ENCODE measurements at regions not wholly inside any gene's neighbourhood (a gene's known extent, or its start where the extent isn't known, plus 50 kb on each side); places are given as distances from the start of the nearest gene placed in this dataset.

DNA sequence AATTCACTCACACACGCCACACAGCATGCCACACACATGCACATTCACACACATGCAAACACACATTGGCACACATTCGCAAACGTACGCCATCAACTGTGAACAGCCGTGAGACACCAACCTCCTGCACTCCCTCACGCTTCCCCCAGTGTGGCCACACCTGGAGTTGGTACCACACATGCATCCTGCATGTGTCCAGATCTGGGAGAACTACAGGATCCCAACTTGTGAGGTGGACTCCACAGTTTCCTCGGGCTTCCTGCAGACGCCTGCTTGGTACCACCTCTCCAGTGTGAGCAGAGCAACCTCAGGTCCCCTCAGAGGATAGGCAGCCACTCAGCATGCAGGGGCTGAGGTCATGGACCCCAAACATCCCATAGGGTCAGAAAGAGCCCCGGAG, 239.0 kb downstream of the EIPR1 start:
- Histone ChIP-seq H3K36me3 (no peaks in the 10 kb centered on the region), H3K4me3 (no peak overlapping the region), H3K9me3 (no peaks in the 10 kb centered on the region), H3K4me1 (no peaks in the 10 kb centered on the region), H3K27me3 (no peaks in the 10 kb centered on the region), H3K27ac (no peak overlapping the region)
- ATAC-seq (no peak), DNase-seq (no peak)
- TF ChIP-seq, protein P1, sequence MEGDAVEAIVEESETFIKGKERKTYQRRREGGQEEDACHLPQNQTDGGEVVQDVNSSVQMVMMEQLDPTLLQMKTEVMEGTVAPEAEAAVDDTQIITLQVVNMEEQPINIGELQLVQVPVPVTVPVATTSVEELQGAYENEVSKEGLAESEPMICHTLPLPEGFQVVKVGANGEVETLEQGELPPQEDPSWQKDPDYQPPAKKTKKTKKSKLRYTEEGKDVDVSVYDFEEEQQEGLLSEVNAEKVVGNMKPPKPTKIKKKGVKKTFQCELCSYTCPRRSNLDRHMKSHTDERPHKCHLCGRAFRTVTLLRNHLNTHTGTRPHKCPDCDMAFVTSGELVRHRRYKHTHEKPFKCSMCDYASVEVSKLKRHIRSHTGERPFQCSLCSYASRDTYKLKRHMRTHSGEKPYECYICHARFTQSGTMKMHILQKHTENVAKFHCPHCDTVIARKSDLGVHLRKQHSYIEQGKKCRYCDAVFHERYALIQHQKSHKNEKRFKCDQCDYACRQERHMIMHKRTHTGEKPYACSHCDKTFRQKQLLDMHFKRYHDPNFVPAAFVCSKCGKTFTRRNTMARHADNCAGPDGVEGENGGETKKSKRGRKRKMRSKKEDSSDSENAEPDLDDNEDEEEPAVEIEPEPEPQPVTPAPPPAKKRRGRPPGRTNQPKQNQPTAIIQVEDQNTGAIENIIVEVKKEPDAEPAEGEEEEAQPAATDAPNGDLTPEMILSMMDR (IDR thresholded peaks at IDR 0.05), result no peak
- intact Hi-C loops (cut with DNase I), result no loop called here

DNA sequence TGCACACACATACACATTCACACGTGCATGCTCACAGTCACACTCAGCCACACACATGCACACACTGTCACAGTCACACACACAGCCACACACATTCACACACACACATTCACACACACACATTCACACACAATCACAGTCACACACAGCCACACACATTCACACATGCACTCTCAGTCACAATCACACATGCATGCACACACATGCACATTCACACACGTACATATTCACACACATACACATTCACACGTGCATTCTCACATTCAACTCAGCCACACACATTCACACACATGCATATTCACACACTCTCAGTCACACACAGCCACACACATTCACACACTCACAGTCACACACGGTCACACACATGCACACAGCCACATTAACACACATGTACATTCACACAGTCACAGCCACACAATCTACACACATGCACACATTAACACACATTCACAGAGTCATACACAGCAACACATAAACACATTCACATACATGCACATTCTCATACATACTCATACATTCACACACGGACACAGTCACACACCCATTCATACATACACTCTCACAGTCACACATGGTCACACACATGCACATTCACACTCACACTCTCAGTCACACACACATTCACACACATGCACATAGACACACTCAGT, 239.8 kb downstream of the EIPR1 start:
- H3K4me1 ChIP-seq, result no peaks in the 10 kb centered on the region
- H3K4me3 ChIP-seq, result no peak overlapping the region
- H3K9me3 ChIP-seq, result no peaks in the 10 kb centered on the region
- TF ChIP-seq, protein P1 (IDR thresholded peaks at IDR 0.05), result no peak
- no peaks in the 10 kb centered on the region for H3K27me3 ChIP-seq
- peak; percentile 15 for ATAC-seq
- H3K27ac ChIP-seq, result no peak overlapping the region
- no peaks in the 10 kb centered on the region for H3K36me3 ChIP-seq
- intact Hi-C loops (cut with DNase I), result no loop called here
- DNase-seq, result no peak

DNA sequence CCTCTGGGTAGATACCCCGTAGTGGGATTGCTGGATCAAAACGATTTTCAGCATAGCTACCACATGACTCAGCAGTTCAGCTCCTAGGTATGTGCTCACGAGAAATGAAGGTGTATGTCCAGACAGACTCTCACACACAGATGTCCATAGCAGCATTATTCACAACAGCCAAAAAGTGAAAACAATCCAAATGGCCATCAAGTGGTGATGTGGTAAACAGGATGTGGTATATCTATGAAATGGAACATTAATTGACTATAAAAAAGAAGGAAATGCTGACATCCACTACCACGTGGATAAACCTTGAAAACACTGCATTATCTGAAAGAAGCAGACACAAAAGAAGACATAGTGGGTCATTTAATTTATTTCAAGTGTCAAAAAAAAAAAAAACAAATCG, 241.9 kb downstream of the EIPR1 start:
- H3K4me3 ChIP-seq, result no peak overlapping the region
- H3K27ac ChIP-seq, result no peak overlapping the region
- H3K9me3 ChIP-seq, result no peaks in the 10 kb centered on the region
- no peaks in the 10 kb centered on the region for H3K27me3 ChIP-seq
- intact Hi-C loops (cut with DNase I), result no loop called here
- DNase-seq (no peak), ATAC-seq (no peak)
- TF ChIP-seq, protein P1 (IDR thresholded peaks at IDR 0.05), result no peak
- H3K4me1 ChIP-seq, result no peaks in the 10 kb centered on the region
- H3K36me3 ChIP-seq, result no peaks in the 10 kb centered on the region

DNA sequence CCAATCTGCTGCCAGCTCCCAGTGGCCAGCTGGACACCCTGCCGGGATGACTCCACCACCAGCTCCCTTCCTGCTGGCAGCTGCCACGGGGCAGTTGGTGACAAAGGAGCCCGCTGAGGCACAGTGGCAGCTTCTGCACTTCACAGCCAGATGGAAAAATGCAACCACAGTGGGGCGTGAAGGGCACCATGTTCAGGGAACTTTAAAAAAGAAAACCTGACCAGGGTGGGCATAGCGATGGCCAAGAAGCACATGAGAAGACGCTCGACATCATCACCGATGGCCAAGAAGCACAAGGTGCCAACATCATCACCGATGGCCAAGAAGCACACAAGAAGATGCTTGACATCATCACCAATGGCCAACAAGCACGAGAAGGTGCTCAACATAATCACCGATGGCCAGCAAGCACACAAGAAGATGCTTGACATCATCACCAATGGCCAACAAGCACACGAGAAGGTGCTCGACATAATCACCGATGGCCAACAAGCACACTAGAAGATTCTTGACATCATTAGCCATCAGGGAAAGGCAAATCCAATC, 243.5 kb downstream of the EIPR1 start:
- Histone ChIP-seq H3K27ac (no peak overlapping the region), H3K27me3 (no peaks in the 10 kb centered on the region), H3K4me1 (no peaks in the 10 kb centered on the region), H3K4me3 (no peak overlapping the region), H3K36me3 (no peaks in the 10 kb centered on the region), H3K9me3 (no peaks in the 10 kb centered on the region)
- TF ChIP-seq, protein P1 (IDR thresholded peaks at IDR 0.05), result no peak
- intact Hi-C loops (cut with DNase I), result no loop called here
- no peak for ATAC-seq
- no peak for DNase-seq

GRCh38 chr2:3132966-3133365, 244.7 kb downstream of the EIPR1 start:
- H3K27me3 ChIP-seq, result no peaks in the 10 kb centered on the region
- no peaks in the 10 kb centered on the region for H3K36me3 ChIP-seq
- intact Hi-C loops (cut with DNase I), result no loop called here
- no peaks in the 10 kb centered on the region for H3K9me3 ChIP-seq
- ATAC-seq, result no peak
- no peaks in the 10 kb centered on the region for H3K4me1 ChIP-seq
- no peak for DNase-seq
- TF ChIP-seq, protein P1 (IDR thresholded peaks at IDR 0.05), result no peak
- no peak overlapping the region for H3K27ac ChIP-seq
- no peak overlapping the region for H3K4me3 ChIP-seq

Data from upper lobe of right lung (tissue), 1 donor.